NCI-H2227 (cell line): ENCODE measurements at regions not wholly inside any gene's neighbourhood (a gene's known extent, or its start where the extent isn't known, plus 50 kb on each side); places are given as distances from the start of the nearest gene placed in this dataset.

Source experiments
- DNase-seq: peaks from one replicate; lab custom pipeline; 2025; ENCODE audit not compliant: unreplicated experiment; lab: John Stamatoyannopoulos, UW

- no peak for DNase-seq
These were observed 53.4 kb upstream of the STK17B start for GRCh38 chr2:196224756-196225155.

- no peak for DNase-seq
These were observed 53.8 kb upstream of the STK17B start for GRCh38 chr2:196225213-196225612.

- DNase-seq, result no peak
These were observed 54.8 kb upstream of the STK17B start for GRCh38 chr2:196226058-196226706.

GRCh38 chr2:196226707-196227065 is 55.3 kb upstream of the STK17B start:
- no peak for DNase-seq

- DNase-seq, result no peak
These were observed 57.6 kb upstream of the STK17B start for GRCh38 chr2:196229013-196229412.

GRCh38 chr2:196230061-196230854 is 58.9 kb upstream of the STK17B start:
- DNase-seq, result no peak

GRCh38 chr2:196233021-196233804 is 61.8 kb upstream of the STK17B start:
- no peak for DNase-seq

- no peak for DNase-seq
These were observed 62.6 kb upstream of the STK17B start for GRCh38 chr2:196233805-196234475.

- DNase-seq, result no peak
These were observed 63.3 kb upstream of the STK17B start for GRCh38 chr2:196234672-196235071.

- DNase-seq, result no peak
These were observed 67.5 kb upstream of the STK17B start for GRCh38 chr2:196238836-196239380.

- no peak for DNase-seq
These were observed 68.5 kb upstream of the STK17B start for GRCh38 chr2:196239622-196240587.

GRCh38 chr2:196241175-196241574 is 69.8 kb upstream of the STK17B start:
- no peak for DNase-seq

- no peak for DNase-seq
These were observed 70.8 kb upstream of the STK17B start for GRCh38 chr2:196242131-196242620.

GRCh38 chr2:196244516-196244915 is 73.1 kb upstream of the STK17B start:
- no peak for DNase-seq

- DNase-seq, result no peak
These were observed 73.6 kb upstream of the STK17B start for GRCh38 chr2:196244966-196245365.

- DNase-seq, result no peak
These were observed 74.2 kb upstream of the STK17B start for GRCh38 chr2:196245378-196246140.

- no peak for DNase-seq
These were observed 76.0 kb upstream of the STK17B start for GRCh38 chr2:196247114-196247975.

GRCh38 chr2:196247976-196248280 is 76.5 kb upstream of the STK17B start:
- no peak for DNase-seq
